GM12878 (cell line): ENCODE measurements at regions not wholly inside any gene's neighbourhood (a gene's known extent, or its start where the extent isn't known, plus 50 kb on each side); places are given as distances from the start of the nearest gene placed in this dataset.
"Not testable (repeated sequence)": the region's sequence is repeated elsewhere in the genome, so short reads cannot be mapped to it uniquely, and the experiment has no call there.

ENCODE experiments used
- ATAC-seq: fragments of 200-7000 bp; cut with Tn5 transposase; 3 replicates; pipeline ENCODE4 v1.9.1; 2020; ENCODE audit warnings: mild to moderate bottlenecking, moderate library complexity
- BruUV-seq: library from RNA; stranded (reverse); fragments of 400-500 nt; replicated peaks from 2 replicates; lab custom pipeline; 2021; lab: Mats Ljungman, UMichigan
- CTCF ChIA-PET: fragments of 300-600 bp; sonication (Branson Sonifier 250); formaldehyde crosslinking; extraction: SDS; loops from one replicate; lab custom pipeline; 2021; ENCODE audit warnings: inconsistent platforms; lab: Yijun Ruan, JAX
- POLR2A ChIA-PET: fragments of 350-600 bp; formaldehyde crosslinking; extraction: SDS; loops from one replicate; lab custom pipeline; 2021; ENCODE audit warnings: inconsistent platforms; lab: Charles Lee
- RAD21 ChIA-PET: fragments of 300-600 bp; sonication (Branson Sonifier 250); formaldehyde crosslinking; loops from one replicate; lab custom pipeline; 2023; ENCODE audit warnings: antibody characterized with exemption; ENCODE audit not compliant: unreplicated experiment; lab: Charles Lee
- SMC1A ChIA-PET: fragments of 300-600 bp; sonication (Branson Sonifier 250); formaldehyde crosslinking; loops from one replicate; lab custom pipeline; 2023; ENCODE audit not compliant: unreplicated experiment, uncharacterized antibody; lab: Charles Lee
- DNase-seq: peaks from one replicate; pipeline ENCODE4 v3.0.0-alpha.2; 2011; ENCODE audit warnings: low read depth, low spot score
- FAIRE-seq: peaks from 3 replicates; lab custom pipeline; 2011; peaks lifted over from hg19 to GRCh38; lab: Jason Lieb, UNC
- H2AFZ ChIP-seq: 2 replicates; pipeline ENCODE4 v1.6.0; 2011; ENCODE audit warnings: low read depth, low read length, control low read depth; ENCODE audit not compliant: control insufficient read depth
- H3K27ac ChIP-seq: 2 replicates; pipeline ENCODE4 v1.5.1; 2011; ENCODE audit warnings: control low read depth; ENCODE audit not compliant: control insufficient read depth, insufficient read depth
- H3K27me3 ChIP-seq, 2 experiments: replicated peaks in 1 of 2; 2 replicates each; pipeline versions ENCODE4 v1.6.0 to v1.6.1; 2011; ENCODE audit warnings: low read length in 1 of 2; ENCODE audit not compliant: control insufficient read depth in 2 of 2, insufficient read depth in 2 of 2
- H3K36me3 ChIP-seq, 2 experiments: 2 replicates each; pipeline ENCODE4 v1.5.1; 2011; ENCODE audit warnings: low read length in 1 of 2; ENCODE audit not compliant: control insufficient read depth in 2 of 2, insufficient read depth in 2 of 2
- H3K4me1 ChIP-seq: 2 replicates; pipeline ENCODE4 v1.6.1; 2011; ENCODE audit warnings: mild to moderate bottlenecking, low read length, moderate library complexity, mixed read lengths; ENCODE audit not compliant: control insufficient read depth, insufficient read depth
- H3K4me2 ChIP-seq: 2 replicates; pipeline ENCODE4 v1.6.0; 2011; ENCODE audit warnings: control low read depth; ENCODE audit not compliant: control insufficient read depth, insufficient read depth
- H3K4me3 ChIP-seq: fragments of 200-600 bp; sonication (generic); 2 replicates; pipeline ENCODE4 v1.5.1; 2016
- H3K79me2 ChIP-seq: 2 replicates; pipeline ENCODE4 v1.6.0; 2011; ENCODE audit warnings: low read length; ENCODE audit not compliant: control insufficient read depth, insufficient read depth
- H3K9ac ChIP-seq: 2 replicates; pipeline ENCODE4 v1.8.0; 2011; ENCODE audit warnings: low read length, control low read depth, mixed read lengths; ENCODE audit not compliant: control insufficient read depth, insufficient read depth
- H3K9me3 ChIP-seq: replicated peaks from 3 replicates; pipeline ENCODE4 v1.5.1; 2011; ENCODE audit warnings: mild to moderate bottlenecking, low read length; ENCODE audit not compliant: control insufficient read depth, insufficient read depth
- H4K20me1 ChIP-seq: 2 replicates; pipeline ENCODE4 v1.6.0; 2011; ENCODE audit not compliant: control insufficient read depth, insufficient read depth
- WGBS: methylation state at CpG from one replicate; pipeline ENCODE4 v1.1.6; 2016; ENCODE audit warnings: low lambda C conversion rate; ENCODE audit not compliant: insufficient replicate concordance, insufficient coverage; ENCODE audit errors: missing lambda C conversion rate; 5-methylcytosine and 5-hydroxymethylcytosine counted together
- in situ Hi-C: fragments of 300-500 bp; cut with MboI; formaldehyde crosslinking; loops from 9 replicates; pipeline ENCODE4 v1.14.3; 2018; ENCODE audit warnings: mixed read lengths
- intact Hi-C: fragments of 100-400 bp; cut with micrococcal nuclease; formaldehyde crosslinking; loops from one replicate; pipeline ENCODE4 v1.14.2; 2022; ENCODE audit not compliant: unreplicated experiment

DNA sequence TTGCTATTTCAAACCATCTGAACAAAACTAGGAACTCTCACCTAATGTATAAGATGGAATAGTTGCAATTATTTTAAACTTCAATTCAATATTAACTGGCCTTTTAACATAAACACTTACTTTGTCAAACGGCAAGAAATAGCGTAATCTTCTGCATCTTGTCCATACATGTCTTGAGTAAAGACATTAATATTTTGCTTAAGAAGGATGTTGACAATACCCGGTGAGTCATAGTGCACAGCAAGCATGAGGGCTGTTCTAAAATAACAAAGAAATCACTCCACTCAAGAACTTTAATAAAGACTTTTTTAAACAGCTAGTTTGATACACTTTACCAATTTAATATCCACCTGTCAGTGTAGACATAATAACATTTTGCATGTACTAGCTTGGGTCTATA lies 240.9 kb downstream of the LIPI start:
- H3K9ac ChIP-seq, DNase-seq, POLR2A ChIA-PET, H3K79me2 ChIP-seq, SMC1A ChIA-PET, intact Hi-C loops, H3K27ac ChIP-seq, CTCF ChIA-PET, H3K27me3 ChIP-seq, RAD21 ChIA-PET, H3K36me3 ChIP-seq, FAIRE-seq, H2AFZ ChIP-seq, in situ Hi-C loops, H3K9me3 ChIP-seq, ATAC-seq, BruUV-seq, H3K4me2 ChIP-seq, H4K20me1 ChIP-seq, H3K4me1 ChIP-seq, H3K4me3 ChIP-seq: not testable (repeated sequence)
- 94% methylated on average over 3 of the region's 3 CpGs for WGBS

DNA sequence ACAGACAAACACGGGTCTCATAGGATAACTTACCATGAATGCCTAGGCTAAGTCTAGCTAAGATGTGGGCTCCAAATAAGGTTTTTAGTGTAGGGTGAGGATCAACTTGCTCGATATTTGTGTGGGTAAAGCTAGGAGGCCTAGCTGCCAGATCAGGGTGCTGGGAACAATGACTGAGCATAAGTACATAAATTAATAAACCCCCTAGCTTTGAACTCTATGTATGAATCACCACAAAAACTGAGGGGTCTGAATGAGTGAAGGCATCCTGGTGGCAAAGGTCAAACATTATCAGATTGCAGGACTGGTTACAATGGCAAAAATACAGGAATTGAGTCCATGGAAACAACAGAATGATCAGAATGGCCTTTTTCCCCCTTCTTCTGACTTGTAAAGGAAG lies 241.8 kb downstream of the LIPI start:
- 33% methylated on average over 2 of the region's 2 CpGs for WGBS

DNA sequence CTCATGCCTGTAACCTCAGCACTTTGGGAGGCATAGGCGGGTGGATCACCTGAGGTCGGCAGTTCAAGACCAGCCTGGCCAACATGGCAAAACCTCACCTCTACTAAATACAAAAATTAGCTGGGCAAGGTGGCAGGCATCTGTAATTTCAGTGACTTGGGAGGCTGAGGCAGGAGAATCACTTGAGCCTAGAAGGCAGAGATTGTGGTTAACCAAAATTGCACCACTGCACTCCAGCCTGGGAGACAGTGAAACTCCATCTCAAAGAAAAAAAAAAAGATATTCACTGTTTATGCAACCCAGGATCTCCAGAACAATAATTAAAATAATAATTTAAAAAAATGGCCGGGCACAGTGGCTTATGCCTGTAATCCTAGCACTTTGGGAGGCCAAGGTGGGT lies 247.5 kb downstream of the LIPI start:
- H3K79me2 ChIP-seq, SMC1A ChIA-PET, in situ Hi-C loops, H3K27me3 ChIP-seq, H3K4me1 ChIP-seq, H3K9me3 ChIP-seq, H3K36me3 ChIP-seq, H3K27ac ChIP-seq, RAD21 ChIA-PET, intact Hi-C loops, H3K9ac ChIP-seq, CTCF ChIA-PET, H2AFZ ChIP-seq, H3K4me2 ChIP-seq, POLR2A ChIA-PET, FAIRE-seq, H4K20me1 ChIP-seq, ATAC-seq, DNase-seq, H3K4me3 ChIP-seq, BruUV-seq: not testable (repeated sequence)
- 53% methylated on average over 3 of the region's 3 CpGs for WGBS

More for the DNA sequence above, 241.8 kb downstream of the LIPI start:
- ATAC-seq, FAIRE-seq, BruUV-seq, H4K20me1 ChIP-seq, H3K27ac ChIP-seq, POLR2A ChIA-PET, DNase-seq, intact Hi-C loops, H3K9ac ChIP-seq, H3K79me2 ChIP-seq, H3K27me3 ChIP-seq, SMC1A ChIA-PET, H3K4me3 ChIP-seq, in situ Hi-C loops, H3K36me3 ChIP-seq, H2AFZ ChIP-seq, H3K9me3 ChIP-seq, RAD21 ChIA-PET, CTCF ChIA-PET, H3K4me2 ChIP-seq, H3K4me1 ChIP-seq: not testable (repeated sequence)
